GM13977 (cell line): ENCODE measurements at regions not wholly inside any gene's neighbourhood (a gene's known extent, or its start where the extent isn't known, plus 50 kb on each side); places are given as distances from the start of the nearest gene placed in this dataset.
A peak's percentile ranks its signal among the peaks of the same experiment; 100 is the strongest.

ENCODE experiments used
- DNase-seq: peaks from one replicate; pipeline ENCODE4 v3.0.0; 2012; ENCODE audit warnings: low spot score
- in situ Hi-C: fragments of 300-500 bp; cut with MboI; formaldehyde crosslinking; loops from one replicate; pipeline ENCODE4 v1.12.0; 2022; ENCODE audit warnings: low sequenced_read_pairs, low pct_unique_long_range_greater_than_20kb, mixed read lengths, inconsistent platforms; ENCODE audit not compliant: unreplicated experiment
- TF ChIP-seq, protein P1 (sequence below): IDR thresholded peaks from 2 replicates; pipeline ENCODE4 v1.5.1; 2012; ENCODE audit warnings: mild to moderate bottlenecking, control low read depth; ENCODE audit not compliant: insufficient read depth; ENCODE audit errors: extremely low read depth, missing control alignments

DNA sequence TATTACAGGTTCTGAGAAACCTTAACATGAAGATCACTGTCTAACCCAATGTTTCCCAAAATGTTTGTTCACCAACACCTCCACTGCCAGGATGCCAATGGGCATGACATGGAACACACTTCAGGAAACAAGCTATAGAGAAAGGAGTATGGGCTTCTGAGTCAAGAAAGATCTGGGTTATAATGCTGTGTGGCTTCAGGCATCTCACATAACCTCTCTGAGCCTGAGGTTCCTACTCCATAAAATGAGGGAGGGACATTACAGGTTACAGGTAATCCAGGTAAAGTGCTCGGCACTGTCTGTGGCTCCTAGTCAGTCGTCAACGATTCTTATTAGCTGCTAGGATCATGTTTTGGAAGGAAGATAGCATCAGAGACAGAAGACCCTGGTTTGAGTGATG, 126.4 kb upstream of the SMAD3 start:
- in situ Hi-C loops: loop anchor here (25.0 kb wide), 1 partner anchor 498 kb away; no protein-coding TSS in a partner anchor
- TF ChIP-seq, protein P1, sequence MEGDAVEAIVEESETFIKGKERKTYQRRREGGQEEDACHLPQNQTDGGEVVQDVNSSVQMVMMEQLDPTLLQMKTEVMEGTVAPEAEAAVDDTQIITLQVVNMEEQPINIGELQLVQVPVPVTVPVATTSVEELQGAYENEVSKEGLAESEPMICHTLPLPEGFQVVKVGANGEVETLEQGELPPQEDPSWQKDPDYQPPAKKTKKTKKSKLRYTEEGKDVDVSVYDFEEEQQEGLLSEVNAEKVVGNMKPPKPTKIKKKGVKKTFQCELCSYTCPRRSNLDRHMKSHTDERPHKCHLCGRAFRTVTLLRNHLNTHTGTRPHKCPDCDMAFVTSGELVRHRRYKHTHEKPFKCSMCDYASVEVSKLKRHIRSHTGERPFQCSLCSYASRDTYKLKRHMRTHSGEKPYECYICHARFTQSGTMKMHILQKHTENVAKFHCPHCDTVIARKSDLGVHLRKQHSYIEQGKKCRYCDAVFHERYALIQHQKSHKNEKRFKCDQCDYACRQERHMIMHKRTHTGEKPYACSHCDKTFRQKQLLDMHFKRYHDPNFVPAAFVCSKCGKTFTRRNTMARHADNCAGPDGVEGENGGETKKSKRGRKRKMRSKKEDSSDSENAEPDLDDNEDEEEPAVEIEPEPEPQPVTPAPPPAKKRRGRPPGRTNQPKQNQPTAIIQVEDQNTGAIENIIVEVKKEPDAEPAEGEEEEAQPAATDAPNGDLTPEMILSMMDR: no peak

DNA sequence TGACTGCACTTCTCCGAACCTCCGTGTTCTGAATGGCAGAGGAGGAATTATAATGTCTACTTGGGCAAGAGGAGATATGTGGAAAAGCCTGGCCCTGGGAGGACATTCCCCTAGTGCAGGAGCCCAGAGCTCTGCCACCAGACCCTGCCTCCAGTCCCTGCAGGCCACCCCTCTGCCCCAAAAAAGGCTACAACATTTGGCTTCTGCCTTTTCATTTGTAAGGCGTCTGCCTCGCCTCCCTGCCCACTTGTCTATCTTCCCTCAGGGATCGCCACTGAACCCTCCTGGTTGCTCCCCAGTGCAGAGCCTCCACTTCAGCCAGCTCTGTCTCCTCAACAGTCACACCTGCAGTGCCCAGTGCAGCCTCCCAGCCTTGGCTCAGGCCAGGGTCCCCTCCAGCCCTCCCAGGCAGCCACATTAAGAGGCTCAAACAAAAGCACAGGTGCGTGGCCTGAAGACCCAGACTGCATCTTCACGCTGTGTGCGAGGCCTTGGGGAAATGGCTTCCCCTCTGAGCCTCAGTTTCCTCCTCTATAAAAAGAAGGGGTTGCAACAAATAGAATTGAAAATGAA, 125.9 kb upstream of the SMAD3 start:
- TF ChIP-seq, protein P1: no peak
- in situ Hi-C loops: loop anchor here (10.0 to 25.0 kb wide), 2 partner anchors 498 to 895 kb away; no protein-coding TSS in a partner anchor
- no peak for DNase-seq

More for the DNA sequence above, 126.4 kb upstream of the SMAD3 start:
- DNase-seq: no peak

DNA sequence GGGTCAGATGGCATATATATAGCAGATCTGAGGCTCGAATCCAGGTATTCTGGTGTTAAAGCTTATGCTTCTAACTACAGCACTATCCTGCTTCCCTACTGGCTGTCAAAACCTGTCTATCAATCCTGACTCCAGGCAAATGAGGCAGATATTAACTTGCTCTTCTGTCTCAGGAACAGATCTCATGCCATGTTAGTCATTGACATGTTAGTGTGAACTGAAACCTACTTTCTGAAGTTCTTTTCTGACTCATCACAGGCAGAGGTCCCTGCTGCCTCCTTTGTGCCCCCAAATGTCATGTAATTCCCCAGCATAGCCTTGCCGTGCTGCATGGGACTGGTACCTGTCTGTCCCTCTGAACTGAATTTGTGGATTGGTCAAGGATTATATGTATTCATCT, 125.0 kb upstream of the SMAD3 start:
- in situ Hi-C loops: loop anchor here (10.0 to 25.0 kb wide), 2 partner anchors 497 to 894 kb away; no protein-coding TSS in a partner anchor
- DNase-seq: peak; percentile 67
- TF ChIP-seq, protein P1: no peak

DNA sequence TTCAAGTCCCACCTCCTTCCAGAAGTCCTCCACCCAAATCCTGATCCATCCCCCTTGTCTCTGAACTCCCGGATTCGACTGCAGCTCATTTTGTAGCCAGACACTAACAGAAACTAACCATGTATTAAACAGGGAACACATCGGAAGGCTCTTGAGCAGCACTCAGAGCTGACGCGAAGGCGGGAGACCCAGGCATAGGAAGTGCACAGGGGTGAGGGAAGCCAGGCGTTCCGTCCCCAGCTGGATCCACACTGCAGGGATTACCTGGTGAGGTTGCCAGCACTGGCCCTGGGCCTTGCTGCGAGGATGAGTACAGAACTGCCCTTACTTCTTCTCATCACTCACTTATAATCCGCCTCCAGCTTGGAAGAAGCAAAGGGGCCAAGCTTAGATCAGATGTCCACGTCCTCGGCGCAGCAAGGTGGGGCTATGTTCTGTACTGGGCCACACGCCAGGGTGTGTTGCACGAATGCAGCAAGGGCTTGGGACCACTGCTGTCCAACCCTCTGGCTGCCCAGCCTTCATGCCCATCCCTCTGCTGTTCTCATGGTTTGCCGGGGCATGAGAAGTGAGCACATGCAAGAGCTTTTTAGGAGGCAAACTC, 124.2 kb upstream of the SMAD3 start:
- in situ Hi-C loops: loop anchor here (10.0 to 25.0 kb wide), 2 partner anchors 496 to 894 kb away; no protein-coding TSS in a partner anchor
- TF ChIP-seq, protein P1: no peak
- DNase-seq: no peak

DNA sequence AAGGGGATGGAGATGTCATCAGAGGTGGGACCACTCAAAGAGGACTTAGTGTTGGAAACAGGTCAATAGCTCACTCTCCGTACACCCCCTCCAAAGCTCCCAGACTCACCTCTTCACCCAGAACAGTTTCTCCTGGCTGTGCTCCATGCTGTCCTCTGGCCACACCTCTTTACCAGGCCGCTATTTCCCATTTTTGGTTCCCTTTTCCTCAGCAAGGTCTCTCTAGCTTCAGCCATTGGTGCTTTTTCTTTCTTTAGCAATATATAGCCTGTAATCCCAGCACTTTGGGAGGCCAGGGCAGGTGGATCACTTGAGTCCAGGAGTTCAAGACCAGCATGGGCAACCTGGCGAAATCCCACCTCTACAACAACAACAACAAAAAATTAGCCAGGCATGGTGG, 123.6 kb upstream of the SMAD3 start:
- in situ Hi-C loops: loop anchor here (10.0 to 25.0 kb wide), 2 partner anchors 496 to 893 kb away; no protein-coding TSS in a partner anchor

DNA sequence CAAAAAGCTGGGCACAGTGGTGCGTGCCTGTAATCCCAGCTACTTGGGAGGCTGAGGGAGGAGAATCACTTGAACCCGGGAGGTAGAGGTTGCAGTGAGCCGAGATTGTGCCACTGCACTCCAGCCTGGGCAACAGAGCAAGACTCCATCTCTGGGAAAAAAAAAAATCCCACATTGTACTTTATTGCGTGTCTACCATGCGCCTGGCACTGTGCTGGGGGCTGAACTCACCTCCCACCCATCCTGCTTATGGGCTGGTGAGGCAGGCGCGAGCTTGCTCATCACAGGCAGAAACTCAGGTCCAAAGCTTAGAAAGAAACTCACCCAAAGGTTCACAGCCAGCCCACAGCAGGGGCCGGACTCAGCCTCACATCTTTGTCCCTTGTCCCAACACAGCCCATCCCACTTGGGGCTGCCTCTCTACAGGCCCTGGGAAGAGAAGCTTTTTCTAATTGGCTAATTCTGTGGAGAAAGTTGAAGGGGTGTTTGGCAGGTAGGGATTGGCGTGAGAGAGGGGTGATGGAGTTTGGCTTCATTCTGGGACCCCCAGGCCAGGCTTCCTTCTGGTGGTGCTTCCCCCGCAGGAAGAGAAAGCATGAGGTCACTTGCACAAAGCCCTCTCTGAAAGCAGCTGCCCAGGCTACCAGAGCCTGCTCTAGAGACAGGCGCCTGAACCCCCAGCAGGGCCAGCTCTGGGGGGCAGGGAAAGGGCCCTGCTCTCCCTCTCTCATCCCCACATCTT, 122.6 kb upstream of the SMAD3 start:
- TF ChIP-seq, protein P1: no peak
- no peak for DNase-seq
- in situ Hi-C loops: loop anchor here (10.0 to 25.0 kb wide), 2 partner anchors 494 to 892 kb away; no protein-coding TSS in a partner anchor

More for the DNA sequence above, 123.6 kb upstream of the SMAD3 start:
- DNase-seq: no peak
- TF ChIP-seq, protein P1: no peak
